Lower lobe of right lung (tissue), 2 donors: ENCODE measurements at regions not wholly inside any gene's neighbourhood (a gene's known extent, or its start where the extent isn't known, plus 50 kb on each side); places are given as distances from the start of the nearest gene placed in this dataset.

ENCODE experiments used
- ATAC-seq, 2 donors: fragments of 200-7000 bp; cut with Tn5 transposase; one replicate each; pipeline ENCODE4 v1.9.1; 2020 to 2022; ENCODE audit warnings: mild to moderate bottlenecking in 2 of 2, moderate library complexity in 2 of 2
- DNase-seq: peaks from one replicate; pipeline ENCODE4 v3.0.0-alpha.2; 2020
- H3K27ac ChIP-seq: fragments of 200-600 bp; one replicate; pipeline ENCODE4 v1.8.0; 2022
- H3K27me3 ChIP-seq: fragments of 200-600 bp; one replicate; pipeline ENCODE4 v1.8.0; 2022; ENCODE audit warnings: low read depth
- H3K36me3 ChIP-seq: fragments of 200-600 bp; one replicate; pipeline ENCODE4 v1.8.0; 2022; ENCODE audit warnings: mild to moderate bottlenecking
- H3K4me1 ChIP-seq: fragments of 200-600 bp; one replicate; pipeline ENCODE4 v1.8.0; 2022
- H3K4me3 ChIP-seq: fragments of 200-600 bp; one replicate; pipeline ENCODE4 v1.8.0; 2022; ENCODE audit warnings: mild to moderate bottlenecking
- H3K9me3 ChIP-seq: fragments of 200-600 bp; one replicate; pipeline ENCODE4 v1.8.0; 2022
- CTCF ChIP-seq: fragments of 200-600 bp; IDR thresholded peaks from one replicate; pipeline ENCODE4 v1.8.0; 2022; ENCODE audit warnings: antibody characterized with exemption, mild to moderate bottlenecking
- intact Hi-C: fragments of 100-400 bp; cut with DNase I; formaldehyde crosslinking; loops from one replicate; pipeline ENCODE4 v1.11.0; 2022
- donor health status: DM: no; HTN: yes; CAD: no; lungs with severe emphysema.

- H3K4me1 ChIP-seq, result no peaks in the 10 kb centered on the region
- ATAC-seq (no peak), DNase-seq (no peak)
- no peak overlapping the region for H3K4me3 ChIP-seq
- no peaks in the 10 kb centered on the region for H3K27me3 ChIP-seq
- no peak overlapping the region for H3K27ac ChIP-seq
- H3K9me3 ChIP-seq, result no peaks in the 10 kb centered on the region
- intact Hi-C loops, result no loop called here
- H3K36me3 ChIP-seq, result no peaks in the 10 kb centered on the region
- TF ChIP-seq CTCF, result no peak
These were observed 498.1 kb downstream of the TLE1 start for GRCh38 chr9:81191222-81191621.

GRCh38 chr9:81190659-81191058 lies 498.7 kb downstream of the TLE1 start:
- Histone ChIP-seq H3K27me3 (no peaks in the 10 kb centered on the region), H3K9me3 (no peaks in the 10 kb centered on the region), H3K36me3 (no peaks in the 10 kb centered on the region), H3K4me1 (no peaks in the 10 kb centered on the region), H3K4me3 (no peak overlapping the region), H3K27ac (no peak overlapping the region)
- ATAC-seq (no peak), DNase-seq (no peak)
- no peak for TF ChIP-seq CTCF
- intact Hi-C loops, result no loop called here

GRCh38 chr9:81183761-81184160 lies 505.6 kb downstream of the TLE1 start:
- intact Hi-C loops, result no loop called here
- no peaks in the 10 kb centered on the region for H3K4me1 ChIP-seq
- no peak overlapping the region for H3K27ac ChIP-seq
- no peak overlapping the region for H3K4me3 ChIP-seq
- H3K36me3 ChIP-seq, result no peaks in the 10 kb centered on the region
- no peak for TF ChIP-seq CTCF
- no peaks in the 10 kb centered on the region for H3K9me3 ChIP-seq
- ATAC-seq (no peak), DNase-seq (no peak)
- no peaks in the 10 kb centered on the region for H3K27me3 ChIP-seq

GRCh38 chr9:81182431-81182830 lies 506.9 kb downstream of the TLE1 start:
- Histone ChIP-seq H3K27ac (no peak overlapping the region), H3K9me3 (no peaks in the 10 kb centered on the region), H3K4me3 (no peak overlapping the region), H3K27me3 (no peaks in the 10 kb centered on the region), H3K4me1 (no peaks in the 10 kb centered on the region), H3K36me3 (no peaks in the 10 kb centered on the region)
- TF ChIP-seq CTCF, result no peak
- DNase-seq, result no peak
- intact Hi-C loops, result no loop called here
- ATAC-seq, result no peak

- DNase-seq, result no peak
- Histone ChIP-seq H3K27ac (no peak overlapping the region), H3K36me3 (no peaks in the 10 kb centered on the region), H3K4me1 (no peaks in the 10 kb centered on the region), H3K4me3 (no peak overlapping the region), H3K9me3 (no peaks in the 10 kb centered on the region), H3K27me3 (no peaks in the 10 kb centered on the region)
- no peak for ATAC-seq
- intact Hi-C loops, result no loop called here
- TF ChIP-seq CTCF, result no peak
These were observed 515.3 kb downstream of the TLE1 start for GRCh38 chr9:81174023-81174422.

- Histone ChIP-seq H3K36me3 (no peaks in the 10 kb centered on the region), H3K27me3 (no peaks in the 10 kb centered on the region), H3K4me3 (no peak overlapping the region), H3K27ac (no peak overlapping the region), H3K4me1 (no peaks in the 10 kb centered on the region), H3K9me3 (no peaks in the 10 kb centered on the region)
- no peak for DNase-seq
- no peak for ATAC-seq
- intact Hi-C loops, result no loop called here
- no peak for TF ChIP-seq CTCF
These were observed 517.7 kb downstream of the TLE1 start for GRCh38 chr9:81171689-81172088.
